Motor neuron (in vitro differentiated cells): ENCODE measurements at regions not wholly inside any gene's neighbourhood (a gene's known extent, or its start where the extent isn't known, plus 50 kb on each side); places are given as distances from the start of the nearest gene placed in this dataset.

ENCODE experiments used
- ATAC-seq, 8 experiments: fragments of 200-7000 bp; cut with Tn5 transposase; replicated peaks in 6 of 8; 2 replicates each; pipeline ENCODE4 v1.8.0; 2021; ENCODE audit warnings: mild to moderate bottlenecking in 8 of 8, moderate library complexity in 8 of 8
- H3K27ac ChIP-seq, 2 donors: fragments of 250-450 bp; sonication (Bioruptor Pico); 2 replicates each; pipeline ENCODE4 v1.9.0; 2021; ENCODE audit warnings: antibody characterized with exemption in 2 of 2, mild to moderate bottlenecking in 2 of 2, moderate library complexity in 1 of 2
- H3K4me1 ChIP-seq, 2 donors: fragments of 250-450 bp; sonication (Bioruptor Pico); replicated peaks in 1 of 2; 2 replicates each; pipeline ENCODE4 v1.6.1; 2021; ENCODE audit warnings: antibody characterized with exemption in 2 of 2, mild to moderate bottlenecking in 2 of 2, moderate library complexity in 1 of 2
- H3K4me3 ChIP-seq, 5 donors: fragments of 250-450 bp; sonication (Bioruptor Pico); 2 replicates each; pipeline ENCODE4 v1.9.0; 2021; ENCODE audit warnings: antibody characterized with exemption in 5 of 5, mild to moderate bottlenecking in 5 of 5, moderate library complexity in 4 of 5
- WGBS, 10 experiments: fragments of 450-650 bp; shearing (Covaris generic); methylation state at CpG; one replicate each; pipeline ENCODE4 v1.0.0; 2022; 5-methylcytosine and 5-hydroxymethylcytosine counted together
- in situ Hi-C, 9 experiments: fragments of 400-800 bp; cut with MboI; loops; one replicate each; pipeline ENCODE4 v1.15.0; 2021; ENCODE audit warnings: low sequenced_read_pairs in 9 of 9, low pct_unique_long_range_greater_than_20kb in 2 of 9; ENCODE audit not compliant: unreplicated experiment in 9 of 9

DNA sequence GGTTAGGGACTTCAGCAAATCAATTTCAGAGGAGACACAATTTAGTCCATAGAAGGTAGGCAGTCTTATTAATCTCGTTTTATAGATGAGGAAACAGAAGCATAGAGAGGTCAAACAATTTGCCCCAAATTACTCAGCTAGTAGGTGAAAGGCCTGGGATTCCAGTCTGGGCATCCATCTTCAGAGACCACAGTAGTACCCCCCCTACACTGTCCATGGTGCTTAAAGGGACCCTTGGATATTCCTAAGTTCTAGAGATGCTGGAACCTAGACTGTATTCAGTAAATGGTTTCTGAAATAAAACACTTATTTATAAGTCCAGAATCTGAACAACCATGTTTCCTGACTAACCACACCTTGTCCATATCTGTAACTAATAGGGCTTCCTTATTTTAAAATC, 174.8 kb downstream of the CEP135 start:
- in situ Hi-C loops: no loop called here
- ATAC-seq: no peak
- H3K27ac ChIP-seq: no peak overlapping the region
- H3K4me1 ChIP-seq: peaks cover 8 to 25% of the 10 kb centered on the region in 2 donors
- no peak overlapping the region for H3K4me3 ChIP-seq
- WGBS, 10 experiments: 0 to 86% (median 20%) methylated on average over 1 of the region's 1 CpG; no CpG with 5 or more reads in 7 of the 10 experiments

DNA sequence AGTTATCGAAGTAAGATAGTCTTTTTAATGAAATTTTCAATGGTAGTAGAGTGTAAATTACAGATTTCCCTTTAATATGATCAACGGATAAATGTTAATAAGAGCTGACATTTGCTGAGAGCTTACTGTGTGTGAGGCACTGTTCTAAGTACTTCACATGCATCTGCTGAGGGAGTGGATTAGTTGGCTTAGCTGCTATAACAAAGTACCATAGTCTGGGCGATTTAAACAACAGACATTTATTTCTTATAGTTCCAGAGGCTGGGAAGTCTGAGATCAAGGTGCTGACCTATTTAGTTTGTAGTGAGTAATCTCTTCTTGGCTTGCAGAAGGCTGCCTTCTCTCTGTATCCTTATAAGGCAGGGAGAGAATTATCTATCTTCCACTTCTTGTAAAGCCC, 174.3 kb downstream of the CEP135 start:
- Histone ChIP-seq H3K27ac (no peak overlapping the region), H3K4me1 (peaks cover 3 to 20% of the 10 kb centered on the region in 2 donors), H3K4me3 (no peak overlapping the region)
- in situ Hi-C loops: no loop called here
- ATAC-seq: peak in 1 of 8 experiments; percentile 15
- WGBS, 10 experiments: 8 to 81% (median 56%) methylated on average over 1 to 3 of the region's 3 CpGs

DNA sequence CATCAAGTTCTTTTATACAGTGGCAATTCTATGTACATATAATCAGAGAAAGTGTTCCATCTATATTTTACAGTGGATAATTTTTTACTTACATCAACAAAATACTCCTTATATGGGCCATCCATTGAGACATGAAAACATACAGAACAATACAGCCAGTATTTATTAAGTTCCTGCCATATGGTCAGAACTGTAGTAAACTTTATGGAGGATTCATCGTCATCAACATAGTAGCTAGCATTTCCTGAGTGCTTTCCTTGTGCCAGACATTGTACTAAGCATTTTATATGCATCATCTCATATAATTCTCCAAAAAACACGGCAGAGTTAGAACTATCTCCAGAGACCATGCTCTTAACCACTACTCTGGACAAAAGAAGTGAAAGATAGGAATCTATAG, 170.1 kb downstream of the CEP135 start:
- peaks cover 7 to 20% of the 10 kb centered on the region in 2 donors for H3K4me1 ChIP-seq
- H3K4me3 ChIP-seq: no peak overlapping the region
- in situ Hi-C loops: no loop called here
- H3K27ac ChIP-seq: no peak overlapping the region
- 4 to 100% (median 80%) methylated on average over 1 to 2 of the region's 2 CpGs; no CpG with 5 or more reads in 1 of the 10 experiments for WGBS, 10 experiments
- no peak for ATAC-seq

DNA sequence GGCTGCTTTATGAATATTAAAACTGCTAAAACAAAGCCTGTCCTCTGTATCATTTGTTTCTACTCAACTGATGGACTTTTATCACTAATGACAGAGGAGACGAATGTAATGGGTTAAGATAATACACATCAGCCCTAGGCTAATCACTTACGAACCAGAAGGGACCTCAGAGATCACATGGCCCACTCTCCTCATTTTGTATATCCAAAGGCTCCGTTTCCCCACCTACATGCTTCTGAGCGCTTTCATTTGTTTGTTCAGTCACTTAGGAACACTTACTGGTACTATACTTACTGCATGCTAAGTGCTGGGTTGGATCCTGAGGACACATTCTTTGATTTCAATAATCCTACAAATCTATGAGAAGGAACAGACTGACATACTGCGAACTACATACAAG, 169.3 kb downstream of the CEP135 start:
- in situ Hi-C loops: no loop called here
- H3K27ac ChIP-seq: no peak overlapping the region
- H3K4me3 ChIP-seq: no peak overlapping the region
- WGBS, 10 experiments: 53 to 97% (median 82%) methylated on average over 1 to 5 of the region's 5 CpGs; no CpG with 5 or more reads in 3 of the 10 experiments
- peak in 3 of 8 experiments; percentile 31 to 95 (median 32) for ATAC-seq
- H3K4me1 ChIP-seq: peaks cover 13 to 20% of the 10 kb centered on the region in 2 donors

DNA sequence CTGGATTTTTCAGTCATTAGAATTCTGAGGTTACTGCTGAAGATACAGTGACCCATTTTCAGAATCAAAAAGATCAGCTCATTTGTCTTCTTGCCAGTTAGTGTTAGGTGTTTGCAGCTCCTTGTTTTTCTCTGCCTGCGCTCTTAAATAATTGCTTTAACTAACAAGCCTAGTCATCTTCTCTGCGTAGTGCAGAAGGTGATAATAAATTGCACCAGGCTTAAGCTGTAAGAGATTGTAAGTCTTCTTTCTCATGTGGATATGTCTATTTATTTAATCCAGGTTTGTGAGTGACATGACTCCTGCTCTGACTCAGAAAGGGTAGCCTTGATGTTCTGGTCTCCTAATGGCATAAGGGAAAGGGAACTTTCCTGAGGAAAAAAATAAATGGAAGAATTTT, 167.2 kb downstream of the CEP135 start:
- WGBS, 10 experiments: 25 to 89% (median 56%) methylated on average over 1 to 2 of the region's 2 CpGs; no CpG with 5 or more reads in 2 of the 10 experiments
- peaks cover 10 to 18% of the 10 kb centered on the region in 2 donors for H3K4me1 ChIP-seq
- in situ Hi-C loops: no loop called here
- H3K27ac ChIP-seq: no peak overlapping the region
- no peak overlapping the region for H3K4me3 ChIP-seq
- peak in 5 of 8 experiments; percentile 15 to 73 (median 57) for ATAC-seq

DNA sequence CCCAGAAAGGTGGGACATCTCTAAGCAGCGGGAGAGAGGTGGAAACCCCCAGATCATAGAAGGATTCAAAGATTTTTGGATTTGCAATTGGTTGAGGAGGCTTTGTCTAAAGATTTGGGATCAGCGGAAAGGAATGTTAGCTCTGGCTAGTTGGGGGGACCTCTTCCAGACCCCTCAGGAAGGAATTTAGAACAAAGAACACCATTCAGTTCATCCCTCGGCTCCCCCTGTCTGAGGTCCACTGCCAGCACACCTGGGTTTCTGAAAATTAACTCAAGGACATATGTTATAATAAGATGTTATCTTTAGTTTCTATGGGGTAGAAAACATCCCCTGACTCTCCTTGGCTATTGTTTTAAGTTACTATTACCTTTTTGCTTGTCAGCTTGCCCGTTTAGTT, 163.6 kb downstream of the CEP135 start:
- in situ Hi-C loops: no loop called here
- WGBS, 10 experiments: 0 to 100% (median 63%) methylated on average over 1 to 4 of the region's 4 CpGs; no CpG with 5 or more reads in 2 of the 10 experiments
- no peak for ATAC-seq
- H3K4me1 ChIP-seq: peaks cover 12 to 18% of the 10 kb centered on the region in 2 donors
- H3K4me3 ChIP-seq: no peak overlapping the region
- no peak overlapping the region for H3K27ac ChIP-seq

DNA sequence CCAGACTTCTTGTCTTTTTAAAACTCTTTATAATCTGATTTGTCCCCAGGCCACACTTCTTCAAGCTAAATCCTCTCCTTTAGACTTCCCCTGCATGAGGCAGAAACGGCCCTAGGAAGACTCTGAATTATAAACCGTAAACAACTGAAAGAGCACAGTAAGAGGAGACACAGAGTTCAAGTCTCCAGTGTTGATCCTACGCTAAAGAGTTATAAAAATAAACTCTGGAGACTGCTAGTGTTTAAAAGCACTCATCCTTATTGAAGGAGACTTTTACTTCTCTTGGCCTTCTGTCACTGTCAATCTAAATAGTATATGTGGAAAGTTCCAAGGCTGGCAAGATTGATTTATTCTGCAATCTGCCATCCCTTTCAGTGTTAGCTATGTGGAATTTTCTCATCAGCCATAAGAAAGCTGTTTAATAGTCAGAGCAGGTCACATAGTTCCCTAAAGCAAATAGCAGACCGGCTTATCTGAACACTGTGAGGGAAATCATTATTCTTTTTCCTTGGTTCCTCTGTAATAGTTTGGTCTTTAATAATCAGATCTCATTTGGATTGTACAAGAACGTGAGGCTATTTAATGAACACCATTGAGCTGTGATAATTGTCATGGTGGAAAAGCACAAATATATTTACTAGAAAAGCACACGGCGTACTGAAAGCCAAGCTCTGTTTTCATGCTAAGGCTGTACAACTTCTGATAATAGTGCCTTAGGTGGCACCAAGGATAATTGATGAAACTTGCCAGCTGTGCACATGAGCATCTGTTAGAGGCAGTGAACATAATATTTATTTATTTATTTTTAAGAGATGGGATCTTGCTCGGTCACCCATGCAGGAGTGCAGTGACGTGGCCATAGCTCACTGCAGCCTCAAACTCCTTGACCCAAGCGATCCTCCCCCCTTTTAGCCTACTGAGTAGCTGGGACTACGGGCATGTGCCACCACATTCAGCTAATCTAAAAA, 157.7 kb downstream of the CEP135 start:
- Histone ChIP-seq H3K4me3 (no peak overlapping the region), H3K4me1 (peaks cover 21 to 25% of the 10 kb centered on the region in 2 donors), H3K27ac (peak overlapping the region in 1 of 2 donors; percentile 17)
- 42 to 85% (median 65%) methylated on average over 3 to 11 of the region's 11 CpGs; no CpG with 5 or more reads in 1 of the 10 experiments for WGBS, 10 experiments
- in situ Hi-C loops: no loop called here
- ATAC-seq: peak in 5 of 8 experiments; percentile 56 to 85 (median 77)

DNA sequence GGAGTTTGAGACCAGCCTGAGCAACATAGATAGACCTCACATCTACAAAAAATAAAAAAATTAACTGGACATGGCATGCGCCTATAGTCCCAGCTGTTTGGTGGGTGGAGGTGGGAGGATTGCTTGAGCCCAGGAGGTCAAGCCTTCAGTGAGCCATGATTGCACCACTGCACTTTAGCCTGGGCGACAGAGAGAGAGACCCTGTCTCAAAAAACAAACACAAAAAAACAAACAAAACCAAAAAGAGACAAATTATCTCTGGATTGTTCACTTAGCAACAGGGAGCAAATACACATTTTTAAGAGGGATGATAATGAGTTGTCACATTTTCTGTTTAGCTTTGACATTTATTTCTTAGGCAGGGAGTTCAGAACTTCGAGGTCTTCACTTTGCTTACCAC, 155.4 kb downstream of the CEP135 start:
- 46 to 100% (median 86%) methylated on average over 1 to 3 of the region's 3 CpGs; no CpG with 5 or more reads in 4 of the 10 experiments for WGBS, 10 experiments

DNA sequence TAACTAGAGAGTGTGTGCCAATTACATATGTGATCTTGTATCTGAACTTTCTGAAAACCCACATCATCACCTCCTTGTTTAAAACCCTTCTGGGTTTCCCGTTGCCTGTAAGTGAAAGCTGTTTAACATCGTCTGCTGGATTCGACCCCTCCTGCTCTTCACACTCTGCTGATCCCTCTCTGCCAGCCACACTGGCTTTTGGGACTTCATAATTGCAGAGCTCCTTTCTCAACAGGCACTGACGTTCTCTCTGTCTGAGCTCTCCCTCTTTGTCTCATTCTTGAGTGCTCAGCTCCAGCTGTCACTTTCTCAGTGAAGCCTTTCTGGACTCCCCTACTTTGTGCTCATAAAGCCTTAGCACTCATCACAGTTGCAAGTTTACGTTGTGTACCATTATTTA, 153.9 kb downstream of the CEP135 start:
- ATAC-seq: peak in 5 of 8 experiments; percentile 16 to 53 (median 35)
- H3K4me3 ChIP-seq: no peak overlapping the region
- no peak overlapping the region for H3K27ac ChIP-seq
- 0 to 83% (median 53%) methylated on average over 1 to 5 of the region's 5 CpGs for WGBS, 10 experiments
- peaks cover 21 to 25% of the 10 kb centered on the region in 2 donors for H3K4me1 ChIP-seq
- in situ Hi-C loops: no loop called here

More for the DNA sequence above, 155.4 kb downstream of the CEP135 start:
- Histone ChIP-seq H3K4me1 (peaks cover 21 to 25% of the 10 kb centered on the region in 2 donors), H3K4me3 (no peak overlapping the region), H3K27ac (no peak overlapping the region)
- in situ Hi-C loops: no loop called here
- ATAC-seq: no peak

DNA sequence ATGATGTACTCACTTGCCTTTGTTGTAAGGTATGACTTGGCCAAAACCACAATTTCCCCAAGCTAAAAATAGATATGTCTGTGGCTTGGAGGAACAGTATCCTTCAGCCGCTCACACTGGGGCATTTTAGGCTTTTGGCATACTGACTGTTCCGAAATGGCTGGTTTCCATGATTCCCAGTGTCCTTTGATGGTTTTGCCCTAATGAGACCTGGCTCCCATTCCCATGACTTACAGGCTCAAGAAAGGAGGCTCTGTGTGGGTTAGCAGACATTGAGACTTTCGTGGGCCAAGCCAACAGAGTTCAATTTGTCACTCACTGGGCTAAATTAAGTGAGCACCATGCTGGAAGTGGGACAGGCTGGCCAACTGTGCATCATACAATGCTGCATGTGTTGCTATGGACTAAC, 150.6 kb downstream of the CEP135 start:
- H3K27ac ChIP-seq: no peak overlapping the region
- no peak for ATAC-seq
- H3K4me1 ChIP-seq: peaks cover 4 to 9% of the 10 kb centered on the region in 2 donors
- in situ Hi-C loops: no loop called here
- H3K4me3 ChIP-seq: no peak overlapping the region
- WGBS, 10 experiments: 62 to 100% (median 100%) methylated on average over 1 to 3 of the region's 3 CpGs; no CpG with 5 or more reads in 4 of the 10 experiments

DNA sequence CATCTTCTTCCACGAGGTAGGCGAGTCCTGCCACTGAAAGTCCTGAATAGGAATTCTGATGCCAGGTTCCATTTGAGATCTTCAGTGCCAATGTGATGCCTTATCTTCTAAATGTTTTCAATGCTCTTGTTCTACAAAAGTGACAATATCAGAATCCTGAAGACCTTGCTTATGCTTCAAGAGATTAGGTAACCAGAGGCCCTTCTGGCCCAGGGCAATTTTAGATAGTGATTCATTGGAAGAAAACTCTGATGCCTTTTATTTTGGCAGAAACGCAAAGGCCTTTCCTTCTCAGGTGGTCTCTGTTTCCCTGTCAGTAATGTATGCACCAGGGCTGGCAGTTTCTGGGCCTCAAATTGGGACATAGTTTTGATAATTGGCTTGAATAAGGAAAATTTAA, 144.8 kb downstream of the CEP135 start:
- in situ Hi-C loops: no loop called here
- Histone ChIP-seq H3K4me1 (no peaks in the 10 kb centered on the region), H3K27ac (no peak overlapping the region), H3K4me3 (no peak overlapping the region)
- no peak for ATAC-seq
- 50 to 100% (median 88%) methylated on average over 1 to 3 of the region's 3 CpGs; no CpG with 5 or more reads in 2 of the 10 experiments for WGBS, 10 experiments

DNA sequence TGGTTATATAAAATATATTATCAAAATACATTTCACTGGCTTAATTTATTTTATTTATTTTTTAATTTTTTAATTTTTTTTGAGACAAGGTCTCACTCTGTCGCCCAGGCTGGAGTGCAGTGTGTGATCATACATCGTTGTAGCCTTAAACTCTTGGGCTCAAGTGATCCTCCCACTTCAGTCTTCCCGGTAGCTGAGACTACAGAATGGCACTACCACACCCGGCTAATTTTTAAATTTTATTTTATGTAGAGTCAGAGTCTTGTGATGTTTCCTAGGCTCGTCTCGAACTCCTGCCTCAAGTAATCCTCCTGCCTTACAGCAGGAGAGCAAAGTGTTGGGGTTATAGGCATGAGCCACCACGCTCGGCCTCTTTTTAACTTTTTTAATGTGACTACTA, 143.8 kb downstream of the CEP135 start:
- 35 to 98% (median 93%) methylated on average over 3 to 8 of the region's 8 CpGs for WGBS, 10 experiments
- in situ Hi-C loops: no loop called here
- peak in 2 of 8 experiments; percentile 56 to 60 for ATAC-seq
- H3K27ac ChIP-seq: no peak overlapping the region
- H3K4me3 ChIP-seq: no peak overlapping the region
- H3K4me1 ChIP-seq: no peaks in the 10 kb centered on the region

DNA sequence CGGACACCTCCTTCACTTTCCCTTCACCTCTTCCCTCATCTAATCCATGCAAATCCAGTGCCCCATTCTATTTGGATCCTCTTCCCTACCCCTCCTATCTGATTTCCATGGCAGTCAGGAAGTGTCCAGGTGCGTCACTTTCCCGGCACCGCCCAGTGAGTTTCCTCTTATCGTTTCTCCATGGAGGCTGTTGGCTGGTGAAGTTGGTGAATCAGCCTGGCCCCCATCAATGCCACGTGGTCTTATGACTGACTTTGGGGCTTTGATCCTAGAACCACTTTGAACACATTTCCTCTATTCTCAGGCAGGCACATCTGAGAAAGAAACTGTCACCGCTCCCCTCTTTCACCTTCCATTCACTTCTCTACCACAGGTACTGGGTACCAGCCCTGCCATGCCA, 137.8 kb downstream of the CEP135 start:
- in situ Hi-C loops: no loop called here
- Histone ChIP-seq H3K27ac (no peak overlapping the region), H3K4me3 (no peak overlapping the region), H3K4me1 (peaks cover 21% of the 10 kb centered on the region in 2 donors)
- ATAC-seq: no peak
- WGBS, 10 experiments: 59 to 100% (median 89%) methylated on average over 1 to 5 of the region's 7 CpGs; no CpG with 5 or more reads in 2 of the 10 experiments
